ENCODE measurements at regions not wholly inside any gene's neighbourhood (a gene's known extent, or its start where the extent isn't known, plus 50 kb on each side); places are given as distances from the start of the nearest gene placed in this dataset.
"Not testable (repeated sequence)": the region's sequence is repeated elsewhere in the genome, so short reads cannot be mapped to it uniquely, and the experiment has no call there.

GRCh38 chr1:223023863-223024262 is 119.2 kb downstream of the TLR5 start:
- WGBS, 2 experiments, result 66 to 68% methylated on average over 7 of the region's 7 CpGs
- no peak overlapping the region for H3K27ac ChIP-seq (ENCODE audit: insufficient read depth, low read depth, low read length, poor library complexity, severe bottlenecking)

GRCh38 chr1:223024486-223024885 is 118.6 kb downstream of the TLR5 start:
- not testable (repeated sequence) for H3K4me3 ChIP-seq (ENCODE audit: insufficient read depth, low read depth, low read length); H3K27me3 ChIP-seq (ENCODE audit: control insufficient read depth, insufficient read depth, low read length, poor library complexity, severe bottlenecking); H3K36me3 ChIP-seq (ENCODE audit: control insufficient read depth, insufficient read depth, low read length); H3K27ac ChIP-seq (ENCODE audit: insufficient read depth, low read depth, low read length, poor library complexity, severe bottlenecking); H3K9me3 ChIP-seq (ENCODE audit: control insufficient read depth, low read length)
- WGBS, 2 experiments, result 35 to 36% methylated on average over 3 of the region's 5 CpGs
- H3K4me1 ChIP-seq (ENCODE audit: control insufficient read depth, insufficient read depth, low read length), result peaks cover 21% of the 10 kb centered on the region

More at GRCh38 chr1:223023863-223024262, 119.2 kb downstream of the TLR5 start:
- H3K4me1 ChIP-seq (ENCODE audit: control insufficient read depth, insufficient read depth, low read length), result peaks cover 21% of the 10 kb centered on the region
- H3K36me3 ChIP-seq (ENCODE audit: control insufficient read depth, insufficient read depth, low read length), result no peaks in the 10 kb centered on the region
- H3K4me3 ChIP-seq (ENCODE audit: insufficient read depth, low read depth, low read length), result no peak overlapping the region
- H3K9me3 ChIP-seq (ENCODE audit: control insufficient read depth, low read length), result no peaks in the 10 kb centered on the region
- H3K27me3 ChIP-seq (ENCODE audit: control insufficient read depth, insufficient read depth, low read length, poor library complexity, severe bottlenecking), result no peaks in the 10 kb centered on the region

- not testable (repeated sequence) for H3K27me3 ChIP-seq (ENCODE audit: control insufficient read depth, insufficient read depth, low read length, poor library complexity, severe bottlenecking); H3K9me3 ChIP-seq (ENCODE audit: control insufficient read depth, low read length); H3K27ac ChIP-seq (ENCODE audit: insufficient read depth, low read depth, low read length, poor library complexity, severe bottlenecking); H3K4me3 ChIP-seq (ENCODE audit: insufficient read depth, low read depth, low read length); H3K36me3 ChIP-seq (ENCODE audit: control insufficient read depth, insufficient read depth, low read length)
- WGBS, 2 experiments, result 52 to 59% methylated on average over 4 of the region's 4 CpGs
- peaks cover 23% of the 10 kb centered on the region for H3K4me1 ChIP-seq (ENCODE audit: control insufficient read depth, insufficient read depth, low read length)
Measured at GRCh38 chr1:223025190-223025734, 117.8 kb downstream of the TLR5 start.

GRCh38 chr1:223026639-223027038 is 116.4 kb downstream of the TLR5 start:
- not testable (repeated sequence) for H3K4me3 ChIP-seq (ENCODE audit: insufficient read depth, low read depth, low read length); H3K36me3 ChIP-seq (ENCODE audit: control insufficient read depth, insufficient read depth, low read length); H3K9me3 ChIP-seq (ENCODE audit: control insufficient read depth, low read length); H3K27me3 ChIP-seq (ENCODE audit: control insufficient read depth, insufficient read depth, low read length, poor library complexity, severe bottlenecking); H3K27ac ChIP-seq (ENCODE audit: insufficient read depth, low read depth, low read length, poor library complexity, severe bottlenecking)
- H3K4me1 ChIP-seq (ENCODE audit: control insufficient read depth, insufficient read depth, low read length), result peaks cover 32% of the 10 kb centered on the region
- 20 to 24% methylated on average over 5 of the region's 5 CpGs for WGBS, 2 experiments

GRCh38 chr1:223029985-223030769 is 112.9 kb downstream of the TLR5 start:
- Histone ChIP-seq H3K9me3 (ENCODE audit: control insufficient read depth, low read length) (no peaks in the 10 kb centered on the region), H3K36me3 (ENCODE audit: control insufficient read depth, insufficient read depth, low read length) (no peaks in the 10 kb centered on the region), H3K4me3 (ENCODE audit: insufficient read depth, low read depth, low read length) (no peak overlapping the region), H3K4me1 (ENCODE audit: control insufficient read depth, insufficient read depth, low read length) (peaks cover 11% of the 10 kb centered on the region), H3K27ac (ENCODE audit: insufficient read depth, low read depth, low read length, poor library complexity, severe bottlenecking) (no peak overlapping the region), H3K27me3 (ENCODE audit: control insufficient read depth, insufficient read depth, low read length, poor library complexity, severe bottlenecking) (no peaks in the 10 kb centered on the region)
- 22 to 23% methylated on average over 6 of the region's 6 CpGs for WGBS, 2 experiments

GRCh38 chr1:223030871-223031400 is 112.1 kb downstream of the TLR5 start:
- Histone ChIP-seq H3K36me3 (ENCODE audit: control insufficient read depth, insufficient read depth, low read length) (no peaks in the 10 kb centered on the region), H3K27me3 (ENCODE audit: control insufficient read depth, insufficient read depth, low read length, poor library complexity, severe bottlenecking) (no peaks in the 10 kb centered on the region), H3K4me1 (ENCODE audit: control insufficient read depth, insufficient read depth, low read length) (peaks cover 11% of the 10 kb centered on the region), H3K4me3 (ENCODE audit: insufficient read depth, low read depth, low read length) (no peak overlapping the region), H3K27ac (ENCODE audit: insufficient read depth, low read depth, low read length, poor library complexity, severe bottlenecking) (no peak overlapping the region), H3K9me3 (ENCODE audit: control insufficient read depth, low read length) (no peaks in the 10 kb centered on the region)
- 19 to 23% methylated on average over 8 of the region's 8 CpGs for WGBS, 2 experiments

- Histone ChIP-seq H3K27ac (ENCODE audit: insufficient read depth, low read depth, low read length, poor library complexity, severe bottlenecking) (no peak overlapping the region), H3K4me1 (ENCODE audit: control insufficient read depth, insufficient read depth, low read length) (peaks cover 11% of the 10 kb centered on the region), H3K36me3 (ENCODE audit: control insufficient read depth, insufficient read depth, low read length) (no peaks in the 10 kb centered on the region), H3K4me3 (ENCODE audit: insufficient read depth, low read depth, low read length) (no peak overlapping the region), H3K9me3 (ENCODE audit: control insufficient read depth, low read length) (no peaks in the 10 kb centered on the region), H3K27me3 (ENCODE audit: control insufficient read depth, insufficient read depth, low read length, poor library complexity, severe bottlenecking) (no peaks in the 10 kb centered on the region)
- whole genome bisulfite sequencing, 2 experiments, result 88 to 91% methylated on average over 11 of the region's 11 CpGs
Measured at GRCh38 chr1:223031733-223032601, 111.1 kb downstream of the TLR5 start.

- Histone ChIP-seq H3K27me3 (ENCODE audit: control insufficient read depth, insufficient read depth, low read length, poor library complexity, severe bottlenecking) (no peaks in the 10 kb centered on the region), H3K4me1 (ENCODE audit: control insufficient read depth, insufficient read depth, low read length) (peaks cover 15% of the 10 kb centered on the region), H3K27ac (ENCODE audit: insufficient read depth, low read depth, low read length, poor library complexity, severe bottlenecking) (no peak overlapping the region), H3K4me3 (ENCODE audit: insufficient read depth, low read depth, low read length) (no peak overlapping the region), H3K36me3 (ENCODE audit: control insufficient read depth, insufficient read depth, low read length) (no peaks in the 10 kb centered on the region), H3K9me3 (ENCODE audit: control insufficient read depth, low read length) (no peaks in the 10 kb centered on the region)
- WGBS, 2 experiments, result 93 to 94% methylated on average over 3 of the region's 3 CpGs
Measured at GRCh38 chr1:223033658-223034057, 109.4 kb downstream of the TLR5 start.

GRCh38 chr1:223034270-223034798 is 108.7 kb downstream of the TLR5 start:
- no peaks in the 10 kb centered on the region for H3K9me3 ChIP-seq (ENCODE audit: control insufficient read depth, low read length)
- no peaks in the 10 kb centered on the region for H3K36me3 ChIP-seq (ENCODE audit: control insufficient read depth, insufficient read depth, low read length)
- no peaks in the 10 kb centered on the region for H3K27me3 ChIP-seq (ENCODE audit: control insufficient read depth, insufficient read depth, low read length, poor library complexity, severe bottlenecking)
- WGBS, 2 experiments, result 92 to 93% methylated on average over 5 of the region's 5 CpGs
- peaks cover 15% of the 10 kb centered on the region for H3K4me1 ChIP-seq (ENCODE audit: control insufficient read depth, insufficient read depth, low read length)
- no peak overlapping the region for H3K4me3 ChIP-seq (ENCODE audit: insufficient read depth, low read depth, low read length)
- H3K27ac ChIP-seq (ENCODE audit: insufficient read depth, low read depth, low read length, poor library complexity, severe bottlenecking), result no peak overlapping the region

All from ectodermal cell (in vitro differentiated cells).